ENCODE measurements at regions not wholly inside any gene's neighbourhood (a gene's known extent, or its start where the extent isn't known, plus 50 kb on each side); places are given as distances from the start of the nearest gene placed in this dataset.

DNA sequence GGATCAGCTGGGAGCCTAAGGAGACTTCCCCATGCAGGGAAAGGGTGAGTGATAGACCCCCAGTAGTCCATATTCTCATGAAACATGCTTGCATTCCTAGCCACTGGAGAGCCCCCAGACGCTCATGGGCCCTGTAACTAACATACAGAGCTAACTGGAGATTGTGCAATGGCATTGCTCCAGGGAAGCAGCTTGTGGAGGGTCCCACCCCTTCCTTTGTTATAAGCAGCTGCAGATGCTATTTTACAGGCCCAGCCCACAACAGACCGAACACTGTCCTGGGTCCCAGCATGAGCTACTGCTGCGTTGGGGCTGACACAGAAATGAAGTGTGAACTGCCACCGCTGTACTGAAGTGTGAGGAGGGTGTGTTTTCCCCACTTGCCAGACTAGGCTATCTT, 1465.7 kb upstream of the DIAPH2 start:
- TF ChIP-seq EZH2phosphoT487 (IDR thresholded peaks at IDR 0.05; ENCODE audit: borderline replicate concordance, low read length), result no peak
- TF ChIP-seq, protein P1, sequence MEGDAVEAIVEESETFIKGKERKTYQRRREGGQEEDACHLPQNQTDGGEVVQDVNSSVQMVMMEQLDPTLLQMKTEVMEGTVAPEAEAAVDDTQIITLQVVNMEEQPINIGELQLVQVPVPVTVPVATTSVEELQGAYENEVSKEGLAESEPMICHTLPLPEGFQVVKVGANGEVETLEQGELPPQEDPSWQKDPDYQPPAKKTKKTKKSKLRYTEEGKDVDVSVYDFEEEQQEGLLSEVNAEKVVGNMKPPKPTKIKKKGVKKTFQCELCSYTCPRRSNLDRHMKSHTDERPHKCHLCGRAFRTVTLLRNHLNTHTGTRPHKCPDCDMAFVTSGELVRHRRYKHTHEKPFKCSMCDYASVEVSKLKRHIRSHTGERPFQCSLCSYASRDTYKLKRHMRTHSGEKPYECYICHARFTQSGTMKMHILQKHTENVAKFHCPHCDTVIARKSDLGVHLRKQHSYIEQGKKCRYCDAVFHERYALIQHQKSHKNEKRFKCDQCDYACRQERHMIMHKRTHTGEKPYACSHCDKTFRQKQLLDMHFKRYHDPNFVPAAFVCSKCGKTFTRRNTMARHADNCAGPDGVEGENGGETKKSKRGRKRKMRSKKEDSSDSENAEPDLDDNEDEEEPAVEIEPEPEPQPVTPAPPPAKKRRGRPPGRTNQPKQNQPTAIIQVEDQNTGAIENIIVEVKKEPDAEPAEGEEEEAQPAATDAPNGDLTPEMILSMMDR (IDR thresholded peaks at IDR 0.05; ENCODE audit: low read depth, low read length, poor library complexity, severe bottlenecking), result no peak
- Histone ChIP-seq H3K4me2 (ENCODE audit: low read length) (no peak overlapping the region), H3K27ac (ENCODE audit: low read depth, low read length) (no peak overlapping the region), H3K9me3 (ENCODE audit: control insufficient read depth, insufficient read depth, low read length) (no peaks in the 10 kb centered on the region), H3K4me1 (ENCODE audit: control insufficient read depth, low read length) (no peaks in the 10 kb centered on the region), H3K36me3 (ENCODE audit: control insufficient read depth, low read length) (no peaks in the 10 kb centered on the region), H3K27me3 (ENCODE audit: control insufficient read depth, low read length) (no peaks in the 10 kb centered on the region), H3K9me2 (replicated peaks; ENCODE audit: control insufficient read depth, low read length) (no peaks in the 10 kb centered on the region), H4K20me1 (ENCODE audit: control insufficient read depth, insufficient read depth, low read depth, low read length) (no peaks in the 10 kb centered on the region), H3K79me2 (ENCODE audit: control insufficient read depth, low read length) (no peaks in the 10 kb centered on the region), H3F3A (ENCODE audit: control insufficient read depth, insufficient read depth) (no peaks in the 10 kb centered on the region), H3K4me3 (ENCODE audit: low read length) (no peak overlapping the region)

DNA sequence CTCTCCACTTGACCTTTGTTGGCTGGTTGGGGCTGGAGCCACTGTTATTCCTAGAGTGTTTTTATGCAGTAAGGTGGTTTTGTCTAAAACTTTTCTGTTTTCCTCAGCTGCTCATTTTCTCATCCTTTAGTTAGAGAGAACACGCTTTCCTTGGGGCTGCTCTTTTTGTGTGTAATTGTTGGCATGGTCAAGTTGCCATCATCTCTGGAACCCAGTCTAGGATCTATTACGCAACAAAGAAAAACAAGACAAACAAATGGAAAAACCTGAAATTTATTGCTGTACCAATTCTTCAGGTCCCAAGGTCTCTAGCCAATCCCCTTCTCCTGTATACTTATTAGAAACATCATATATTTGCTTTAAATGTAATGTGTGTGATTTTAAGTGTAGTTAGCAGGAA, 1436.3 kb upstream of the DIAPH2 start:
- no peak overlapping the region for H3K27ac ChIP-seq (ENCODE audit: low read depth, low read length)
- H3K4me1 ChIP-seq (ENCODE audit: control insufficient read depth, low read length), result no peaks in the 10 kb centered on the region
- no peaks in the 10 kb centered on the region for H4K20me1 ChIP-seq (ENCODE audit: control insufficient read depth, insufficient read depth, low read depth, low read length)
- no peaks in the 10 kb centered on the region for H3K36me3 ChIP-seq (ENCODE audit: control insufficient read depth, low read length)
- H3K9me2 ChIP-seq (replicated peaks; ENCODE audit: control insufficient read depth, low read length), result no peaks in the 10 kb centered on the region
- TF ChIP-seq, protein P1 (IDR thresholded peaks at IDR 0.05; ENCODE audit: low read depth, low read length, poor library complexity, severe bottlenecking), result no peak
- no peak for TF ChIP-seq EZH2phosphoT487 (IDR thresholded peaks at IDR 0.05; ENCODE audit: borderline replicate concordance, low read length)
- no peaks in the 10 kb centered on the region for H3K27me3 ChIP-seq (ENCODE audit: control insufficient read depth, low read length)
- H3F3A ChIP-seq (ENCODE audit: control insufficient read depth, insufficient read depth), result no peaks in the 10 kb centered on the region
- no peak overlapping the region for H3K4me3 ChIP-seq (ENCODE audit: low read length)
- no peak overlapping the region for H3K4me2 ChIP-seq (ENCODE audit: low read length)
- H3K79me2 ChIP-seq (ENCODE audit: control insufficient read depth, low read length), result no peaks in the 10 kb centered on the region
- H3K9me3 ChIP-seq (ENCODE audit: control insufficient read depth, insufficient read depth, low read length), result no peaks in the 10 kb centered on the region

DNA sequence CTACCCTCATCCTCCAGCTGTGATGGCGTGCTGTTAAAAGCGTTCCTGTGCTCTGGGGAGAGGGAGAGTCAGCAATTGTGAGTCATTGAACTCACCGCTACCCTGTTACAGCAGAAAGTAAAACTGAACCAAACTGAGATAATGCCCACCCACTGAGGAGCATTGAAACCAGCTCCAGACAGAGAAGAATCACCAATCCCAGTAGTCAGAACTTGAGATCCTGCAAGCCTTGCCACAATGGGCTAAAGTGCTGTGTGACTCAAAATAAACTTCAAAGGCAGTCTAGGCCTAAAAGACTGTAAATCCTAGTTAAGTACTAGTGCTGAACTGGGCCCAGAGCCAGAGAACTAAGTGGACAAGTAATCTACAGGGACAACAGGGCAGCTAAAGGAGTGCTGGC, 1394.2 kb upstream of the DIAPH2 start:
- Histone ChIP-seq H3F3A (ENCODE audit: control insufficient read depth, insufficient read depth) (no peaks in the 10 kb centered on the region), H3K4me1 (ENCODE audit: control insufficient read depth, low read length) (no peaks in the 10 kb centered on the region), H3K27ac (ENCODE audit: low read depth, low read length) (no peak overlapping the region), H3K4me3 (ENCODE audit: low read length) (no peak overlapping the region), H3K36me3 (ENCODE audit: control insufficient read depth, low read length) (no peaks in the 10 kb centered on the region), H3K4me2 (ENCODE audit: low read length) (no peak overlapping the region), H3K79me2 (ENCODE audit: control insufficient read depth, low read length) (no peaks in the 10 kb centered on the region), H3K9me3 (ENCODE audit: control insufficient read depth, insufficient read depth, low read length) (no peaks in the 10 kb centered on the region), H3K27me3 (ENCODE audit: control insufficient read depth, low read length) (no peaks in the 10 kb centered on the region), H3K9me2 (replicated peaks; ENCODE audit: control insufficient read depth, low read length) (no peaks in the 10 kb centered on the region), H4K20me1 (ENCODE audit: control insufficient read depth, insufficient read depth, low read depth, low read length) (no peaks in the 10 kb centered on the region)
- TF ChIP-seq EZH2phosphoT487 (IDR thresholded peaks at IDR 0.05; ENCODE audit: borderline replicate concordance, low read length), result no peak
- TF ChIP-seq, protein P1 (IDR thresholded peaks at IDR 0.05; ENCODE audit: low read depth, low read length, poor library complexity, severe bottlenecking), result no peak

DNA sequence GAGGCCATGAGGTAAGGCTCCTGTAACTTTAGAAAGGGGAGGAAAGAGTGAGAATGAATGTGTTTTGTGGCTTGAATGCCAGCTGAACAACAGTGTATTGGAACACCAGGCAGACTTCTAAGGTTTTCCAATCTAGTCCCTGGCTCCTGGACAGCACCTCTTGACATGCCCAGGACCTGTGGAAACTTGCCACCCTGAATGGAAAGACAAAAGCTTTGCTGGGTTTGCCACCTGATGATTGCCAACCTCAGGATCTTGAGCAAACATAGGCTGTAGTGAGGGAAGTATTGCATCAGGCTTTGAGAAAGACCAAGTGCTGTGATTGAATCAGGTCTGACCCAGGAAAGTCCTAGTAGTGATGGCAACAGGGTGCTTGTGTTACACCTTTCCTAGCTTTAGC, 1393.1 kb upstream of the DIAPH2 start:
- H3K36me3 ChIP-seq (ENCODE audit: control insufficient read depth, low read length), result no peaks in the 10 kb centered on the region
- no peaks in the 10 kb centered on the region for H3F3A ChIP-seq (ENCODE audit: control insufficient read depth, insufficient read depth)
- H3K27me3 ChIP-seq (ENCODE audit: control insufficient read depth, low read length), result no peaks in the 10 kb centered on the region
- H3K4me3 ChIP-seq (ENCODE audit: low read length), result no peak overlapping the region
- TF ChIP-seq, protein P1 (IDR thresholded peaks at IDR 0.05; ENCODE audit: low read depth, low read length, poor library complexity, severe bottlenecking), result no peak
- H3K4me2 ChIP-seq (ENCODE audit: low read length), result no peak overlapping the region
- no peaks in the 10 kb centered on the region for H4K20me1 ChIP-seq (ENCODE audit: control insufficient read depth, insufficient read depth, low read depth, low read length)
- H3K4me1 ChIP-seq (ENCODE audit: control insufficient read depth, low read length), result no peaks in the 10 kb centered on the region
- H3K79me2 ChIP-seq (ENCODE audit: control insufficient read depth, low read length), result no peaks in the 10 kb centered on the region
- H3K9me3 ChIP-seq (ENCODE audit: control insufficient read depth, insufficient read depth, low read length), result no peaks in the 10 kb centered on the region
- no peak overlapping the region for H3K27ac ChIP-seq (ENCODE audit: low read depth, low read length)
- no peaks in the 10 kb centered on the region for H3K9me2 ChIP-seq (replicated peaks; ENCODE audit: control insufficient read depth, low read length)

All from DOHH2 (cell line).